ENCODE measurements at regions not wholly inside any gene's neighbourhood (a gene's known extent, or its start where the extent isn't known, plus 50 kb on each side); places are given as distances from the start of the nearest gene placed in this dataset.

DNA sequence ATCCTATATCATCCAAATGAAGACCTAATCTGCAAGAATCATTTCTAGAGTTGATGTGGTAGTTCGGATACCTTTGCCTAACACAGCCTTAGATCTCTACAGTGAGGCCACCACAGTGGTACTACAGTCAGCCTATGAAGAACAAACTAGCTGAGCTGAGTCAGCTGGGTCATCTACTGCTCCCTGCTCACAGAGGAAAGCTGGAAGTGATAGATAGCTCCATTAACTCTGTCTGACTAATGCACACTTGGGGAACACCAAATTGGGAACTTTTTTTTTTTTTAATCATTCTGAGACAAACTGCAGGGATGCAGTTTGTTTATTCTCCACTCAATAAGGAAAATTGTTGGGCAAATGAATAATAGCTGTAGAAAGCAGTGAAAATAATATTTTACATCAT lies 1160.6 kb downstream of the PCDH9 start:
- no peak overlapping the region for H2AFZ ChIP-seq (ENCODE audit: low read depth, low read length)
- H3K4me3 ChIP-seq (replicated peaks in 1 of 3; ENCODE audit: insufficient read depth in 1 of 3, low read depth in 1 of 3, low read length in 3 of 3) = no peak overlapping the region
- H3K9ac ChIP-seq (replicated peaks; ENCODE audit: extremely low read depth, insufficient read depth, low read length) = no peak overlapping the region
- ChIA-PET POLR2A (no interaction called here), CTCF (interaction anchor here (1.2 to 1.3 kb wide), 3 partner anchors 9 to 412 kb away, joined by 3 to 5 read pairs (median 3); no protein-coding TSS in a partner anchor)
- no peaks in the 10 kb centered on the region for H3K36me3 ChIP-seq (ENCODE audit: control insufficient read depth in 2 of 2, extremely low read depth in 1 of 2, insufficient read depth in 2 of 2, low read length in 2 of 2)
- H3K9me3 ChIP-seq (replicated peaks; ENCODE audit: control insufficient read depth, insufficient read depth, low read length) = no peaks in the 10 kb centered on the region
- H3K27ac ChIP-seq (ENCODE audit: insufficient read depth, low read depth, low read length) = no peak overlapping the region
- FAIRE-seq = no peak
- intact Hi-C loops (cut with micrococcal nuclease) = no loop called here
- H3K27me3 ChIP-seq (ENCODE audit: control insufficient read depth in 2 of 2, insufficient read depth in 2 of 2, low read length in 2 of 2) = no peaks in the 10 kb centered on the region
- no peaks in the 10 kb centered on the region for H3K4me1 ChIP-seq (ENCODE audit: control insufficient read depth, extremely low read depth, insufficient read depth, low read length)
- DNase-seq (ENCODE audit: low read depth, low spot score) = no peak
- no TSS peak for BruUV-seq (replicated peaks)
- no peaks in the 10 kb centered on the region for H4K20me1 ChIP-seq (replicated peaks; ENCODE audit: control insufficient read depth, extremely low read depth, insufficient read depth, low read length)
- H3K79me2 ChIP-seq (ENCODE audit: control insufficient read depth, insufficient read depth, low read length) = no peaks in the 10 kb centered on the region
- no peak overlapping the region for H3K4me2 ChIP-seq (ENCODE audit: insufficient read depth, low read length)
- TF ChIP-seq, protein P1, sequence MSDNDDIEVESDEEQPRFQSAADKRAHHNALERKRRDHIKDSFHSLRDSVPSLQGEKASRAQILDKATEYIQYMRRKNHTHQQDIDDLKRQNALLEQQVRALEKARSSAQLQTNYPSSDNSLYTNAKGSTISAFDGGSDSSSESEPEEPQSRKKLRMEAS (IDR thresholded peaks at IDR 0.05; ENCODE audit: insufficient read depth, insufficient read length) = no peak
- no peak for TF ChIP-seq FOS (IDR thresholded peaks at IDR 0.05; ENCODE audit: borderline replicate concordance, insufficient read depth, low read length)
- no peak for TF ChIP-seq POLR2A (IDR thresholded peaks at IDR 0.05; ENCODE audit: low read depth, low read length)
- TF ChIP-seq POLR2AphosphoS5 (IDR thresholded peaks at IDR 0.05; ENCODE audit: insufficient read depth, low read depth, low read length) = no peak
- TF ChIP-seq CTCF (IDR thresholded peaks at IDR 0.05; ENCODE audit: extremely low read depth in 1 of 2, insufficient read depth in 1 of 2, low read depth in 1 of 2, low read length in 2 of 2) = no peak
- dilution Hi-C loops (cut with MboI; ENCODE audit: extremely low pct_ligation_motif_present, low sequenced_read_pairs) = no loop called here
- no peaks in the 10 kb centered on the region for H3K9me1 ChIP-seq (replicated peaks; ENCODE audit: control insufficient read depth, extremely low read depth, insufficient read depth, low read length)

- no peaks in the 10 kb centered on the region for H3K36me3 ChIP-seq (ENCODE audit: control insufficient read depth in 2 of 2, extremely low read depth in 1 of 2, insufficient read depth in 2 of 2, low read length in 2 of 2)
- POLR2A ChIA-PET = no interaction called here
- no peaks in the 10 kb centered on the region for H3K79me2 ChIP-seq (ENCODE audit: control insufficient read depth, insufficient read depth, low read length)
- no peaks in the 10 kb centered on the region for H3K9me1 ChIP-seq (replicated peaks; ENCODE audit: control insufficient read depth, extremely low read depth, insufficient read depth, low read length)
- dilution Hi-C loops (cut with MboI; ENCODE audit: extremely low pct_ligation_motif_present, low sequenced_read_pairs) (no loop called here), intact Hi-C loops (cut with micrococcal nuclease) (no loop called here)
- H3K9me3 ChIP-seq (replicated peaks; ENCODE audit: control insufficient read depth, insufficient read depth, low read length) = no peaks in the 10 kb centered on the region
- H3K27ac ChIP-seq (ENCODE audit: insufficient read depth, low read depth, low read length) = no peak overlapping the region
- no peak overlapping the region for H3K4me3 ChIP-seq (replicated peaks in 1 of 3; ENCODE audit: insufficient read depth in 1 of 3, low read depth in 1 of 3, low read length in 3 of 3)
- H3K27me3 ChIP-seq (ENCODE audit: control insufficient read depth in 2 of 2, insufficient read depth in 2 of 2, low read length in 2 of 2) = no peaks in the 10 kb centered on the region
- H4K20me1 ChIP-seq (replicated peaks; ENCODE audit: control insufficient read depth, extremely low read depth, insufficient read depth, low read length) = no peaks in the 10 kb centered on the region
- CTCF ChIA-PET = no interaction called here
- BruUV-seq (replicated peaks) = no TSS peak
- H3K9ac ChIP-seq (replicated peaks; ENCODE audit: extremely low read depth, insufficient read depth, low read length) = no peak overlapping the region
- no peak for DNase-seq (ENCODE audit: low read depth, low spot score)
- no peak for FAIRE-seq
- no peak overlapping the region for H2AFZ ChIP-seq (ENCODE audit: low read depth, low read length)
- H3K4me1 ChIP-seq (ENCODE audit: control insufficient read depth, extremely low read depth, insufficient read depth, low read length) = no peaks in the 10 kb centered on the region
- TF ChIP-seq, protein P1 (IDR thresholded peaks at IDR 0.05; ENCODE audit: insufficient read depth, insufficient read length) = no peak
- TF ChIP-seq JUN (IDR thresholded peaks at IDR 0.05; ENCODE audit: borderline replicate concordance, insufficient read depth, insufficient read length, low read depth) = no peak
- no peak for TF ChIP-seq GATA2 (IDR thresholded peaks at IDR 0.05; ENCODE audit: insufficient read depth, insufficient read length, low read depth, low read length)
- no peak for TF ChIP-seq CTCF (IDR thresholded peaks at IDR 0.05; ENCODE audit: extremely low read depth in 1 of 2, insufficient read depth in 1 of 2, low read depth in 1 of 2, low read length in 2 of 2)
- H3K4me2 ChIP-seq (ENCODE audit: insufficient read depth, low read length) = no peak overlapping the region
These were observed 1161.5 kb downstream of the PCDH9 start for GRCh38 chr13:66068683-66069082.

All from endothelial cell of umbilical vein (primary cell).